ENCODE measurements at regions not wholly inside any gene's neighbourhood (a gene's known extent, or its start where the extent isn't known, plus 50 kb on each side); places are given as distances from the start of the nearest gene placed in this dataset.

DNA sequence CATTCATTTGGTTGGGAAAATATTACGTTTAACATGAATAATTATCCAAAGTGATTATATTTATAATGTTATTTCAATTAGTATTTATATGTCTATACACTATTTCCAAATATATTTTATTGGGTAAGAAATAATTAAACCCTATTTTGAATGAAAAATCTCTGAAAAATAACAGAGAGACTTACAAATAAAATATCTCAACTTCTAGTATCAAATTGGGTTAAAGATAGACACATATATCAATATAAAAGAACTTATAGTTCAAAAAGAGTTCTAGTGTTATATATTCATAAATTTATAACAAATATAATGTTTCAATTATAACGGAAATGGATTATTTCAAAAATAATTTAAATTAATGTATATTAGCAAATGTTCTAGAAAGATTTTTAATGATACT lies 482.6 kb upstream of the PCDH20 start:
- TF ChIP-seq, protein P1, sequence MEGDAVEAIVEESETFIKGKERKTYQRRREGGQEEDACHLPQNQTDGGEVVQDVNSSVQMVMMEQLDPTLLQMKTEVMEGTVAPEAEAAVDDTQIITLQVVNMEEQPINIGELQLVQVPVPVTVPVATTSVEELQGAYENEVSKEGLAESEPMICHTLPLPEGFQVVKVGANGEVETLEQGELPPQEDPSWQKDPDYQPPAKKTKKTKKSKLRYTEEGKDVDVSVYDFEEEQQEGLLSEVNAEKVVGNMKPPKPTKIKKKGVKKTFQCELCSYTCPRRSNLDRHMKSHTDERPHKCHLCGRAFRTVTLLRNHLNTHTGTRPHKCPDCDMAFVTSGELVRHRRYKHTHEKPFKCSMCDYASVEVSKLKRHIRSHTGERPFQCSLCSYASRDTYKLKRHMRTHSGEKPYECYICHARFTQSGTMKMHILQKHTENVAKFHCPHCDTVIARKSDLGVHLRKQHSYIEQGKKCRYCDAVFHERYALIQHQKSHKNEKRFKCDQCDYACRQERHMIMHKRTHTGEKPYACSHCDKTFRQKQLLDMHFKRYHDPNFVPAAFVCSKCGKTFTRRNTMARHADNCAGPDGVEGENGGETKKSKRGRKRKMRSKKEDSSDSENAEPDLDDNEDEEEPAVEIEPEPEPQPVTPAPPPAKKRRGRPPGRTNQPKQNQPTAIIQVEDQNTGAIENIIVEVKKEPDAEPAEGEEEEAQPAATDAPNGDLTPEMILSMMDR (conservative IDR thresholded peaks at IDR 0.05; ENCODE audit: low read length): no peak
- no peak for TF ChIP-seq EZH2phosphoT487 (IDR thresholded peaks at IDR 0.05; ENCODE audit: borderline replicate concordance)

Measured in Loucy (cell line).